ENCODE measurements at regions not wholly inside any gene's neighbourhood (a gene's known extent, or its start where the extent isn't known, plus 50 kb on each side); places are given as distances from the start of the nearest gene placed in this dataset.

GRCh38 chr1:110734133-110734680 is 59.5 kb upstream of the KCNA3 start:
- TF ChIP-seq CTCF (IDR thresholded peaks at IDR 0.05) = no peak
- TF ChIP-seq EZH2 (IDR thresholded peaks at IDR 0.05; ENCODE audit: borderline replicate concordance, insufficient read depth, low read depth, low read length, poor library complexity, severe bottlenecking) = no peak
